A204.1 (cell line): ENCODE measurements at regions not wholly inside any gene's neighbourhood (a gene's known extent, or its start where the extent isn't known, plus 50 kb on each side); places are given as distances from the start of the nearest gene placed in this dataset.

Source experiments
- FAIRE-seq: peaks from 2 replicates; lab custom pipeline; 2012; peaks lifted over from hg19 to GRCh38; lab: Jason Lieb, UNC

- no peak for FAIRE-seq
Observed at GRCh38 chr2:200216310-200216709, 90.2 kb upstream of the SPATS2L start.

GRCh38 chr2:200217320-200217719 lies 89.2 kb upstream of the SPATS2L start:
- no peak for FAIRE-seq

GRCh38 chr2:200218645-200219044 lies 87.8 kb upstream of the SPATS2L start:
- FAIRE-seq = no peak

- FAIRE-seq = no peak
Observed at GRCh38 chr2:200219309-200220113, 87.0 kb upstream of the SPATS2L start.

GRCh38 chr2:200220251-200220650 lies 86.2 kb upstream of the SPATS2L start:
- FAIRE-seq = no peak

GRCh38 chr2:200221055-200221955 lies 85.2 kb upstream of the SPATS2L start:
- no peak for FAIRE-seq

- FAIRE-seq = no peak
Observed at GRCh38 chr2:200222791-200223190, 83.7 kb upstream of the SPATS2L start.

- FAIRE-seq = no peak
Observed at GRCh38 chr2:200223205-200223784, 83.2 kb upstream of the SPATS2L start.

GRCh38 chr2:200225951-200226350 lies 80.5 kb upstream of the SPATS2L start:
- no peak for FAIRE-seq

GRCh38 chr2:200226451-200227426 lies 79.8 kb upstream of the SPATS2L start:
- no peak for FAIRE-seq

- no peak for FAIRE-seq
Observed at GRCh38 chr2:200230716-200231115, 75.8 kb upstream of the SPATS2L start.

- FAIRE-seq = peak; percentile 32
Observed at GRCh38 chr2:200235533-200235932, 71.0 kb upstream of the SPATS2L start.

- no peak for FAIRE-seq
Observed at GRCh38 chr2:200239216-200239615, 67.3 kb upstream of the SPATS2L start.

GRCh38 chr2:200242570-200242969 lies 63.9 kb upstream of the SPATS2L start:
- FAIRE-seq = no peak

- FAIRE-seq = no peak
Observed at GRCh38 chr2:200243441-200243840, 63.1 kb upstream of the SPATS2L start.

GRCh38 chr2:200244111-200244510 lies 62.4 kb upstream of the SPATS2L start:
- FAIRE-seq = no peak

- FAIRE-seq = no peak
Observed at GRCh38 chr2:200247494-200247893, 59.0 kb upstream of the SPATS2L start.

GRCh38 chr2:200252265-200253067 lies 54.0 kb upstream of the SPATS2L start:
- no peak for FAIRE-seq

- FAIRE-seq = no peak
Observed at GRCh38 chr2:200253639-200254038, 52.9 kb upstream of the SPATS2L start.

GRCh38 chr2:200254773-200255172 lies 51.7 kb upstream of the SPATS2L start:
- no peak for FAIRE-seq

GRCh38 chr2:200255549-200255948 lies 50.9 kb upstream of the SPATS2L start:
- FAIRE-seq = no peak
